ENCODE measurements at regions not wholly inside any gene's neighbourhood (a gene's known extent, or its start where the extent isn't known, plus 50 kb on each side); places are given as distances from the start of the nearest gene placed in this dataset.
A peak's percentile ranks its signal among the peaks of the same experiment; 100 is the strongest.

GRCh38 chr17:77001487-77001886, 133.3 kb downstream of the MGAT5B start:
- DNase-seq, result no peak

GRCh38 chr17:77002103-77003045, 134.2 kb downstream of the MGAT5B start:
- DNase-seq, result no peak

GRCh38 chr17:77003699-77004098, 135.5 kb downstream of the MGAT5B start:
- DNase-seq, result no peak

- DNase-seq, result no peak
Measured at GRCh38 chr17:77006971-77007649, 133.7 kb upstream of the SEC14L1 start.

- no peak for DNase-seq
Measured at GRCh38 chr17:77009877-77010276, 130.9 kb upstream of the SEC14L1 start.

- DNase-seq, result no peak
Measured at GRCh38 chr17:77010667-77011066, 130.1 kb upstream of the SEC14L1 start.

DNA sequence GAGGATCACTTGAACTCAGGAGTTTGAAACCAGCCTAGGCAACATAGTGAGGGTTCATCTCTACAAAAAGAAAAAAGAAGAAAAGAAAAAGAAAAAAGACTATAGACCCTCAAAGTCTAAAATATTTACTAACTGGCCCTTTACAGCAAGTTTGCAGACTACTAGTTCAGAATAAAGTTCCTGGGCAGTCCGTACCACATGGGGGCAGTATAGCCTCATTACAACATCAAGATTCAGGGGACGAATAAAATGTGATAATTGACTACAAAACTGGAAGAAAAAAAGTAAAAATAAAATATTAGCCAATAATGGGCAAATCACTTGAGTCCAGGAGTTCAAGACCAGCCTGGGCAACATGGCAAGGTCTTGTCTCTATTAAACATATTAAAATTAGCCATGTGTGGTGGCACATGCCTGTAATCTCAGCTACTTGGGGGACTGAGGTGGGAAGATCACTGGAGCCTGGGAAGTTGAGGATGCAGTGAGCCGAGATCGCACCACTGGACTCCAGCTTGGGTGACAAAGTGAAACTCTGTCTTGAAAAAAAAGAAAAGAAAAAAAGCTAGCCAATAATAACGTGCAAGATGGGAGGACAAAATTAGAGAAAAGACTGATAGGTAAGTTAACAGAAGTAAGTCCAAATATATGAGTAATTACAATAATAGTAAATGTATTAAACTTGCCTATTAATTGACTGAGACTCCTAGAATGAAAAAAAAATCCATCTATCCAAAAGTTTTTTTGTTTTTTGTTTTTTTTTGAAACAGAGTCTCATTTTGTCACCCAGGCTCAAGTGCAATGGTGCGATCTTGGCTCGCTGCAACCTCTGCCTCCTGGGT, 129.4 kb upstream of the SEC14L1 start:
- DNase-seq, result peak in 1 of 2 donors; percentile 79

DNA sequence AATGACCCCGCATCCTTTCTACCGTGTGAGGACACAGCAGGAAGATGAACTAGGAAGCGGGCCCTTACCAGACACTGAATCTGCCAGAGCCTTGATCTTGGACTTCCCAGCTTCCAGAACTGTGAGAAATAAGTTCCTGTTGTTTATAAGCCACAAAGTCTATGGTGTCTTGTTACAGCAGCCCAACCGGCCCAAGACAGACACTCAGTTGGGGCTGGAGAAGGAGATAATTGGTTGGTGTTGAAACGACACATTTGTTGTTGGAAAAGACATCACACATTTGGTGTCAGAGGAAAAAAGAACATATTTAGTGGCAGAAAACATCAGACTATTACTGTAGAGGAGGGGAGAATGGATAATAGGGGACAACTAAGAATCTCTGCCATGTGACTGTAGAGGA, 122.3 kb upstream of the SEC14L1 start:
- no peak for DNase-seq

- DNase-seq, result no peak
Measured at GRCh38 chr17:77019893-77020379, 120.8 kb upstream of the SEC14L1 start.

GRCh38 chr17:77020973-77021372, 119.8 kb upstream of the SEC14L1 start:
- no peak for DNase-seq

GRCh38 chr17:77022766-77023165, 118.0 kb upstream of the SEC14L1 start:
- no peak for DNase-seq

DNA sequence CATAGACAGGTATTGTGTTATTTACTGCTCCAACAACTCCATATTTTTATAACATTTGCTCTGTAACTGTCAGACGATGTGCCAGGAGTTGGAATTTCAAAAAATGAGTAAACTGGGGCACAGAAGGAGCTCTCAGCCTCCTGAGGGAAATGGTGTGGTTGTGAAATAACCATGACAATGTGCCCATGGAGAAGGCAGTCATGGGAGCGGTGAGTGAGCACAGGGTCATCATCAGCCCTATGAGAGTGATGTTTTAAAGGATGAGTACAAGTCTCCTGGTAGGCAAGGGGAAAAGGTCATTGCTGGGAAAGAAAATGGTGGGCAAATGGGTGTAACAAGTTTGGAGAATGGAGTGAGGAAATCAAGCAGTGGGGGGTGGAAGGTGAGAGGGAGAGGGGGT, 115.0 kb upstream of the SEC14L1 start:
- DNase-seq, result peak in 1 of 2 donors; percentile 15

DNA sequence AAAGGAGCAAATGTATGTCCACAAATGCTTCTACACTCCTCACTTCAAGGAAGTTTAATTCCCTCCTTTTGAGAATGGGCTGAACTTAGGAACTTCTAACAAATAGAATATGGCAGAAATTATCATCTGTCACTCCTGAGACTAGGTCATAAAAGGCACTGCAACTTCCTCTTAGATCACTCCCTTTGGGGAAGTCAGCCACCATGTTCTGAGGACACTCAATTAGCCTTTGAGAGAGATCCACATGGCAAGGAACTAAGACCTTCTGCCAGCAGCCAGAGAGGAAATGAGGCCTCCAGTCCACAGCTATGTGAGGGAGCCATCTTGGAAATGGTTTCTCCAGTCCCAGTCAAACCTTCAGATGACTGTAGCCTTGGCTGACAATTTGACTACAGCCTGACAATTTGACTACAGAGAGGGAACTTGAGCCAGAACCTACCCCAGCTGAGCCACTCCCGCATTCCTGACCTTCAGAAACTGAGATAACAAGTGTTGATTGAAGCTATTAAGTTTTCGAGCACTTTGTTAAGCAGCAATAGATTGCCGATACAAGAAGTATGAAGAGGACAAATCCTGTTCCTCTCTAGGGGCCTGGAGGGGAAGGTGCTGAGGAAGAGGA, 113.4 kb upstream of the SEC14L1 start:
- no peak for DNase-seq

GRCh38 chr17:77028900-77029299, 111.9 kb upstream of the SEC14L1 start:
- no peak for DNase-seq

DNA sequence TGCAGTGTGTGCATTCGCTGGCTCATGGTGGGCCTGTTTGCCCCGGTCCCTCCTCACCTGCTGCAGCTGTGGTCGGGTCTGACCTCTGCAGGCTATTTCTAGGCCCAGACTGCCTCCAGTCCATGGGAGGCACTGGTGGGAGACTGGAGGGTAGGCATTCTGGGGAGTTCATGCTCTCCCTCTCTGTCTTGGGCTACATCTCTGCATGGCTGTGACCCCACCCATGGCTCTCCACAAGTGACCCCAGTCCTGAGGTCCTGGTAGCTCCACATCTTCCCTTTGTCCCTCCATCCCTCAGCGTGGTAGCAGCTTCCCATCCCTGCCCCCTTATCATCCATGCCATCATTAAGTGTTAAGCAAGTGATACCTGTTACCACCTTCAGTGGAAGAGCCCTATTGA, 107.8 kb upstream of the SEC14L1 start:
- no peak for DNase-seq

DNA sequence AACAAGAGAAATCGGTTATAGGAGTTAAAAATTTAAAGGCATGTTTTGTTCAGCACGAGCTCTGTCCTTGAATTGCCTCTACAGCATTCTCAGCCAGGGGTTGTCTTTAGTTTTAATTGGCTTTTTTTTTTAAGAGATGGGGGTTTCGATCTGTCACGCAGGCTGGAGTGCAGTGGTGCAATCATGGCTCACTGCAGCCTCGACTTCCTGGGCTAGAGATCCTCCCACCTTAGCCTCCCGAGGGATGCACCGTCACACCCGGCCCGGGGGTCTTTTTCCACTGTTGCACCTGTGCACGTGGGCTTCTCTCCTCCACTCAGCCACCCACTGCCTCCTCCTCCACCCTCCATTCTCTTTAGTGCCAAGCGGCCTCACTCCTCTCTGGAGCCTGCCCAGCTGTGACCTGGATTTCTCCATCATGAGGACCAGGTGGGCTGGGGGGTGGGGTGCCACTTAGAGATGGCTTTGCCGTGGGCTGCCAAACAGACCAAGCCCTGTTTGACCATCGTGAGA, 106.8 kb upstream of the SEC14L1 start:
- no peak for DNase-seq

GRCh38 chr17:77034677-77035424, 105.9 kb upstream of the SEC14L1 start:
- DNase-seq, result no peak

DNA sequence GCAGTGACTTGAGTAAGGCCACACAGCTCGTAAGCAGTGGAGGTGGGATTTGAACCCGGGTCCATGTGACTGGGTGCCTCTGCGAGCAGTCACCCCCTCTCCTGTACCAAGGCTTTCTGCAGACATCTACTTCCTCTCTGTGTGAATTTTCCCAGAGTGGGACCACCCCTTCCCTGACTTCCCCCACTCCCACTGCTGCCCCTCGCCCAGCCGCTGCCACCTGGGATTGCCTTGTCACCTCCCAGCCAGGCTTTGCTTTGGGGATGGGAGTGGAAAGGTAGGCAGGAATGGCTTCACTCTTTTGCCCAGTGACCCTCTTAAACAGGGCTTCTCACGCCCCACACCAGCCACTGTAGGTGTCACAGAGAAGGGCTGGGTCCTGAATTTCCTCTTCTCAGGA, 105.2 kb upstream of the SEC14L1 start:
- DNase-seq, result no peak

- no peak for DNase-seq
Measured at GRCh38 chr17:77036136-77036840, 104.5 kb upstream of the SEC14L1 start.

- no peak for DNase-seq
Measured at GRCh38 chr17:77036841-77037381, 103.9 kb upstream of the SEC14L1 start.

- no peak for DNase-seq
Measured at GRCh38 chr17:77037943-77038342, 102.8 kb upstream of the SEC14L1 start.

Data from inflammatory macrophage treated with lipopolysaccharide for 1 hour (primary cell).